ENCODE measurements at regions not wholly inside any gene's neighbourhood (a gene's known extent, or its start where the extent isn't known, plus 50 kb on each side); places are given as distances from the start of the nearest gene placed in this dataset.
"Not testable (repeated sequence)": the region's sequence is repeated elsewhere in the genome, so short reads cannot be mapped to it uniquely, and the experiment has no call there.

- not testable (repeated sequence) for DNase-seq (ENCODE audit: low read depth)
Measured at GRCh38 chr7:110472419-110472818, 618.5 kb upstream of the LRRN3 start.

GRCh38 chr7:110480964-110481363 lies 610.0 kb upstream of the LRRN3 start:
- DNase-seq (ENCODE audit: low read depth): no peak

- no peak for DNase-seq (ENCODE audit: low read depth)
Measured at GRCh38 chr7:110483553-110483952, 607.4 kb upstream of the LRRN3 start.

- DNase-seq (ENCODE audit: low read depth): no peak
Measured at GRCh38 chr7:110484356-110484755, 606.6 kb upstream of the LRRN3 start.

GRCh38 chr7:110486549-110486948 lies 604.4 kb upstream of the LRRN3 start:
- DNase-seq (ENCODE audit: low read depth): no peak

- DNase-seq (ENCODE audit: low read depth): no peak
Measured at GRCh38 chr7:110502888-110503465, 588.0 kb upstream of the LRRN3 start.

GRCh38 chr7:110507369-110507768 lies 583.6 kb upstream of the LRRN3 start:
- DNase-seq (ENCODE audit: low read depth): no peak

- no peak for DNase-seq (ENCODE audit: low read depth)
Measured at GRCh38 chr7:110507832-110508231, 583.1 kb upstream of the LRRN3 start.

- not testable (repeated sequence) for DNase-seq (ENCODE audit: low read depth)
Measured at GRCh38 chr7:110514975-110515551, 575.9 kb upstream of the LRRN3 start.

- DNase-seq (ENCODE audit: low read depth): no peak
Measured at GRCh38 chr7:110519851-110520250, 571.1 kb upstream of the LRRN3 start.

- no peak for DNase-seq (ENCODE audit: low read depth)
Measured at GRCh38 chr7:110521357-110521911, 569.5 kb upstream of the LRRN3 start.

GRCh38 chr7:110522061-110522760 lies 568.7 kb upstream of the LRRN3 start:
- no peak for DNase-seq (ENCODE audit: low read depth)

- no peak for DNase-seq (ENCODE audit: low read depth)
Measured at GRCh38 chr7:110522761-110523200, 568.1 kb upstream of the LRRN3 start.

- no peak for DNase-seq (ENCODE audit: low read depth)
Measured at GRCh38 chr7:110529175-110529574, 561.8 kb upstream of the LRRN3 start.

GRCh38 chr7:110531186-110531585 lies 559.7 kb upstream of the LRRN3 start:
- DNase-seq (ENCODE audit: low read depth): no peak

- DNase-seq (ENCODE audit: low read depth): no peak
Measured at GRCh38 chr7:110534241-110534931, 556.5 kb upstream of the LRRN3 start.

- DNase-seq (ENCODE audit: low read depth): no peak
Measured at GRCh38 chr7:110539216-110539615, 551.7 kb upstream of the LRRN3 start.

GRCh38 chr7:110541962-110542361 lies 549.0 kb upstream of the LRRN3 start:
- no peak for DNase-seq (ENCODE audit: low read depth)

- DNase-seq (ENCODE audit: low read depth): no peak
Measured at GRCh38 chr7:110544194-110544593, 546.7 kb upstream of the LRRN3 start.

- DNase-seq (ENCODE audit: low read depth): no peak
Measured at GRCh38 chr7:110548372-110548771, 542.6 kb upstream of the LRRN3 start.

- no peak for DNase-seq (ENCODE audit: low read depth)
Measured at GRCh38 chr7:110557136-110557535, 533.8 kb upstream of the LRRN3 start.

GRCh38 chr7:110563286-110563685 lies 527.6 kb upstream of the LRRN3 start:
- not testable (repeated sequence) for DNase-seq (ENCODE audit: low read depth)

All from RPMI7951 (cell line).